CD4-positive, alpha-beta memory T cell (primary cell): ENCODE measurements at regions not wholly inside any gene's neighbourhood (a gene's known extent, or its start where the extent isn't known, plus 50 kb on each side); places are given as distances from the start of the nearest gene placed in this dataset.

Experiments used
- CTCF ChIA-PET: fragments of 350-600 bp; sonication (Branson Sonifier 250); formaldehyde crosslinking; loops from one replicate; lab custom pipeline; 2021; ENCODE audit warnings: inconsistent platforms; ENCODE audit not compliant: partially characterized antibody; lab: Charles Lee
- POLR2A ChIA-PET: fragments of 350-600 bp; sonication (Branson Sonifier 250); formaldehyde crosslinking; loops from one replicate; lab custom pipeline; 2021; ENCODE audit not compliant: partially characterized antibody; lab: Charles Lee
- DNase-seq, 5 donors: peaks; one replicate each; pipeline versions ENCODE4 v3.0.0 to v3.0.0-alpha.2; 2020 to 2022; ENCODE audit warnings: mixed read lengths in 1 of 5
- H3K27ac ChIP-seq: one replicate; pipeline ENCODE4 v1.7.0; 2013; ENCODE audit warnings: low read depth, low read length
- H3K27me3 ChIP-seq: 2 replicates; pipeline ENCODE4 v1.7.0; 2013; ENCODE audit warnings: mild to moderate bottlenecking, low read length, moderate library complexity; ENCODE audit not compliant: insufficient read depth
- H3K36me3 ChIP-seq: 2 replicates; pipeline ENCODE4 v1.7.0; 2013; ENCODE audit warnings: mild to moderate bottlenecking, low read length, moderate library complexity; ENCODE audit not compliant: insufficient read depth
- H3K4me1 ChIP-seq: 2 replicates; pipeline ENCODE4 v1.7.0; 2013; ENCODE audit warnings: mild to moderate bottlenecking, low read length, moderate library complexity; ENCODE audit not compliant: insufficient read depth
- H3K4me3 ChIP-seq, 2 donors: one replicate each; pipeline ENCODE4 v1.7.0; 2013; ENCODE audit warnings: low read length in 2 of 2, mild to moderate bottlenecking in 1 of 2
- H3K9me3 ChIP-seq, 2 donors: one replicate each; pipeline ENCODE4 v1.7.0; 2013; ENCODE audit warnings: low read length in 2 of 2, control low read depth in 1 of 2; ENCODE audit not compliant: control insufficient read depth in 1 of 2
- H3K27ac Mint-ChIP-seq, 7 donors: one replicate each; pipeline ENCODE4 v1.8.0; 2020 to 2021; ENCODE audit warnings: mixed read lengths in 7 of 7, mild to moderate bottlenecking in 6 of 7, inconsistent platforms in 3 of 7, moderate library complexity in 3 of 7
- H3K27me3 Mint-ChIP-seq, 2 donors: one replicate each; pipeline ENCODE4 v1.8.0; 2020 to 2021; ENCODE audit warnings: mixed read lengths in 2 of 2
- H3K36me3 Mint-ChIP-seq, 2 donors: one replicate each; pipeline ENCODE4 v1.8.0; 2020 to 2021; ENCODE audit warnings: mixed read lengths in 2 of 2, inconsistent platforms in 1 of 2, mild to moderate bottlenecking in 1 of 2
- H3K4me1 Mint-ChIP-seq, 4 donors: one replicate each; pipeline ENCODE4 v1.8.0; 2020 to 2021; ENCODE audit warnings: mixed read lengths in 4 of 4, mild to moderate bottlenecking in 1 of 4
- H3K4me3 Mint-ChIP-seq, 8 donors: one replicate each; pipeline ENCODE4 v1.8.0; 2020 to 2021; ENCODE audit warnings: mixed read lengths in 8 of 8, mild to moderate bottlenecking in 7 of 8, moderate library complexity in 6 of 8, inconsistent platforms in 3 of 8
- H3K9me3 Mint-ChIP-seq, 8 donors: one replicate each; pipeline ENCODE4 v1.8.0; 2020 to 2021; ENCODE audit warnings: mixed read lengths in 8 of 8, mild to moderate bottlenecking in 5 of 8, inconsistent platforms in 3 of 8, moderate library complexity in 1 of 8
- intact Hi-C: fragments of 100-400 bp; cut with micrococcal nuclease; formaldehyde crosslinking; loops from one replicate; pipeline ENCODE4 v1.15.1; 2023

GRCh38 chr9:2418619-2419018 is 203.0 kb upstream of the VLDLR start:
- POLR2A ChIA-PET: no interaction called here
- no peaks in the 10 kb centered on the region for H3K9me3 ChIP-seq
- no peak for DNase-seq
- Mint-ChIP-seq H3K9me3 (peaks cover 0 to 2% (median 0%) of the 10 kb centered on the region in 8 donors), H3K27me3 (peaks cover 4% of the 10 kb centered on the region in 2 donors), H3K27ac (no peak overlapping the region), H3K4me1 (no peaks in the 10 kb centered on the region), H3K36me3 (no peaks in the 10 kb centered on the region), H3K4me3 (no peak overlapping the region)
- H3K4me1 ChIP-seq: no peaks in the 10 kb centered on the region
- H3K36me3 ChIP-seq: no peaks in the 10 kb centered on the region
- H3K4me3 ChIP-seq: no peak overlapping the region
- H3K27ac ChIP-seq: no peak overlapping the region
- intact Hi-C loops: no loop called here
- CTCF ChIA-PET: no interaction called here
- no peaks in the 10 kb centered on the region for H3K27me3 ChIP-seq

DNA sequence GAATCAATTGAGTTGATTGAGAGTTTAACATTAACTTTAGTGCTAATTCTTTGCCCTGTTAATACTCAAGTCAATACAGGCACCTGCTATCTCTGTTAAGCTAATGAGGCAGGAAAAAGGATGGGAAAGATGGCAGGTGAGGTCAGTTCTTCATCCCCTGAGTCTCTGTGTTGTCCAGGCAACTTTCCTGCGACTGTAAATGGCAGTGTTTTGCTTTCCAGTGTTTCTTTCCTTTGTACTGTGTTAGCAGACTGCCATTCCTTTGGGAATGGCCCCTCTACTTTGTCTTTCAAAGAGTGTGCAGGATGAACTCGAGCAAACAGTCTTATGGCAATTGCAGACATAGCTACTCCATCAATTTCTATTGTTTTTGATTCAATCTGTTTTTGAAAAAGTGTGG is 202.2 kb upstream of the VLDLR start:
- intact Hi-C loops: no loop called here
- H3K9me3 Mint-ChIP-seq: peaks cover 0 to 2% (median 0%) of the 10 kb centered on the region in 8 donors
- DNase-seq: no peak
- H3K4me1 ChIP-seq: no peaks in the 10 kb centered on the region
- H3K36me3 ChIP-seq: no peaks in the 10 kb centered on the region
- ChIA-PET POLR2A (no interaction called here), CTCF (no interaction called here)
- H3K27me3 Mint-ChIP-seq: peaks cover 4% of the 10 kb centered on the region in 2 donors
- H3K36me3 Mint-ChIP-seq: no peaks in the 10 kb centered on the region
- H3K4me3 Mint-ChIP-seq: no peak overlapping the region
- no peak overlapping the region for H3K27ac Mint-ChIP-seq
- no peak overlapping the region for H3K27ac ChIP-seq
- H3K4me1 Mint-ChIP-seq: no peaks in the 10 kb centered on the region
- H3K4me3 ChIP-seq: no peak overlapping the region
- no peaks in the 10 kb centered on the region for H3K27me3 ChIP-seq
- H3K9me3 ChIP-seq: no peaks in the 10 kb centered on the region

DNA sequence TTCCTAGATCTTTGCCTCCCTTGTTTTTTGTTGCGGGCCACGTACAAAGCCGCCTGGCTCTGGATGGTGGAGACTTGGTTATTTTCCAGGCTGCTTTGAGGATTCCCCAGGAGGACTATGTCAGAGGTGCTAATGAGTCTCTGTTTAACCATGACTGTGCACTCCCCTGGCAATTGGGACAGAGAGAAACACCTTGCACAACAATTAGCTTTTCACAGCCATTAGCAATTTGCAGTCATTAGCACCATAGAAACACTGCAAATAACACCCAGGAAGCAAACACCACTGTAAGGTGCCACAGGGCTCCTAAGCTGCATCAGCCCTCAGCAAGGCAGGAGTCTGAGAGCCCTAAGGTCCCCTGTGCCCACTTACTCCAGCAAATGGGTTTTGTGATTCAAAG is 201.0 kb upstream of the VLDLR start:
- ChIA-PET POLR2A (no interaction called here), CTCF (no interaction called here)
- no peaks in the 10 kb centered on the region for H3K4me1 Mint-ChIP-seq
- Histone ChIP-seq H3K27ac (no peak overlapping the region), H3K36me3 (no peaks in the 10 kb centered on the region), H3K27me3 (no peaks in the 10 kb centered on the region), H3K4me1 (no peaks in the 10 kb centered on the region), H3K4me3 (no peak overlapping the region), H3K9me3 (no peaks in the 10 kb centered on the region)
- intact Hi-C loops: no loop called here
- H3K27me3 Mint-ChIP-seq: peaks cover 4% of the 10 kb centered on the region in 2 donors
- H3K9me3 Mint-ChIP-seq: peaks cover 0 to 2% (median 0%) of the 10 kb centered on the region in 8 donors
- DNase-seq: no peak
- H3K27ac Mint-ChIP-seq: no peak overlapping the region
- H3K4me3 Mint-ChIP-seq: no peak overlapping the region
- no peaks in the 10 kb centered on the region for H3K36me3 Mint-ChIP-seq

DNA sequence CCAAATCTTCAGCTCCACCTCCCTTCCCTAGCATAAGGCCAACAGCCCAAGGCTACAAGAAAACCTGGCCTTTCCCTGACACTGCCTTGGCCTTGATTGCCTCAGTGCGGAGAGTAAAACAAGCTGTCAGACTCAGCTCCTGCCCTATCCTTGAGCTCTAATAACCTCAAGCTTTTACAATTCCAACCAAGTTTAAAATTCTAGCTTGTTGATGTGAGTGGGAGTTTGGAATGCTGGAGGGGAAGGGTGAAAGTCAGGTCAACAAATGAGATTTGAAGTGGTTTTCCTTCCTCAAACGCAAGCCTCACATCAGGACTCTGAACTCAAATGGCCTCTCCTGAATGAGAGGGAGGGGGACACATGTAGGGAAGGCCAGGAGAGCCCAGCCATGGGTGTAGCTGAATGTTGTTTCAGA is 197.0 kb upstream of the VLDLR start:
- peaks cover 0 to 2% (median 0%) of the 10 kb centered on the region in 8 donors for H3K9me3 Mint-ChIP-seq
- Histone ChIP-seq H3K27me3 (no peaks in the 10 kb centered on the region), H3K4me3 (no peak overlapping the region), H3K4me1 (no peaks in the 10 kb centered on the region), H3K27ac (no peak overlapping the region), H3K36me3 (no peaks in the 10 kb centered on the region), H3K9me3 (no peaks in the 10 kb centered on the region)
- intact Hi-C loops: no loop called here
- H3K27ac Mint-ChIP-seq: no peak overlapping the region
- DNase-seq: no peak
- H3K36me3 Mint-ChIP-seq: no peaks in the 10 kb centered on the region
- H3K27me3 Mint-ChIP-seq: peaks cover 0 to 4% of the 10 kb centered on the region in 2 donors
- ChIA-PET CTCF (no interaction called here), POLR2A (no interaction called here)
- no peak overlapping the region for H3K4me3 Mint-ChIP-seq
- H3K4me1 Mint-ChIP-seq: no peaks in the 10 kb centered on the region

DNA sequence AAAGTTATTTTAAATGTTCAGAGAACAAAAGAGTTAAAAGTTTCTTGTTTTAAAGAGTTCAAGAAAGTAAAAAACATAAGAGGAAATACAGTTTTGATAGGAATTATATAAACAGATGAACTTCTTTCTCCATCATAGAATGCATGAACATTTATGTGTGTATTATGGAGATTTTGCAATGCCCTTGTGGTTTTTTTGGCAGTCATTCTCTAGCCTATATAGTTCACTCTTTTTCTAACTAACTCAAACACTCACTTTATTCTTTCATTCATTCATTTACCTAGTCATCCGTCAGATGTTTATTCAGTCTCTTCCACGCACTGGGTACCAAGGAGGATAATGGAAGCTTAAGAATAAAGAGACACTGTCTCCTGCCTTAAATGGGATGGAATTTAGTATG is 195.9 kb upstream of the VLDLR start:
- no peak overlapping the region for H3K27ac Mint-ChIP-seq
- intact Hi-C loops: no loop called here
- H3K36me3 Mint-ChIP-seq: no peaks in the 10 kb centered on the region
- Histone ChIP-seq H3K27ac (no peak overlapping the region), H3K9me3 (no peaks in the 10 kb centered on the region), H3K27me3 (no peaks in the 10 kb centered on the region), H3K4me1 (no peaks in the 10 kb centered on the region), H3K4me3 (no peak overlapping the region), H3K36me3 (no peaks in the 10 kb centered on the region)
- CTCF ChIA-PET: no interaction called here
- POLR2A ChIA-PET: no interaction called here
- peaks cover 0 to 1% of the 10 kb centered on the region in 2 donors for H3K27me3 Mint-ChIP-seq
- no peaks in the 10 kb centered on the region for H3K4me1 Mint-ChIP-seq
- no peak for DNase-seq
- peaks cover 0 to 2% (median 0%) of the 10 kb centered on the region in 8 donors for H3K9me3 Mint-ChIP-seq
- H3K4me3 Mint-ChIP-seq: no peak overlapping the region

GRCh38 chr9:2427120-2427891 is 194.3 kb upstream of the VLDLR start:
- Histone ChIP-seq H3K4me1 (no peaks in the 10 kb centered on the region), H3K36me3 (no peaks in the 10 kb centered on the region), H3K27me3 (no peaks in the 10 kb centered on the region), H3K4me3 (no peak overlapping the region), H3K9me3 (no peaks in the 10 kb centered on the region), H3K27ac (no peak overlapping the region)
- ChIA-PET CTCF (no interaction called here), POLR2A (no interaction called here)
- no peak for DNase-seq
- no peaks in the 10 kb centered on the region for H3K36me3 Mint-ChIP-seq
- no peak overlapping the region for H3K4me3 Mint-ChIP-seq
- intact Hi-C loops: no loop called here
- H3K9me3 Mint-ChIP-seq: peaks cover 0 to 4% (median 0%) of the 10 kb centered on the region in 8 donors
- H3K27me3 Mint-ChIP-seq: no peaks in the 10 kb centered on the region
- H3K4me1 Mint-ChIP-seq: no peaks in the 10 kb centered on the region
- no peak overlapping the region for H3K27ac Mint-ChIP-seq

DNA sequence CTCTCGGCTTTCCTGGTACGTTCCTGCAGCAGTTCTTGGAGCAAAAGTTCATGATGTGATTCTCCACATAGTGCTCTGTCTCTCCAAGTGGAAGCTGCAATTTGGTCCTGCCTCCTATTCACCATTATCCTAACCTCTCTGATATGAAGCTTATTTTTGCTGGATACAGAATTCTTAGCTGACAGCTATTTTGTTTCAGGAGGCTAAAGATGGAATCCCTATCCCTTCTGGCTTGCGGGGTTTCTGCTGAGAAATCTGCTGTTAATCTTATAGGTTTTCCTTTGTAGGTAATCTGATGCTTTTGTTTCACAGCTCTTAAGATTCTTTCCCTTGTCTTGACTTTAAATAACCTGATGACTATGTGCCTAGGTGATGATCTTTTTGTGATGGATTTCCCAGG is 181.6 kb upstream of the VLDLR start:
- H3K27me3 ChIP-seq: no peaks in the 10 kb centered on the region
- no peak for DNase-seq
- no peak overlapping the region for H3K27ac ChIP-seq
- no peaks in the 10 kb centered on the region for H3K9me3 ChIP-seq
- H3K4me1 ChIP-seq: no peaks in the 10 kb centered on the region
- intact Hi-C loops: no loop called here
- H3K4me3 ChIP-seq: no peak overlapping the region
- H3K27ac Mint-ChIP-seq: no peak overlapping the region
- H3K4me1 Mint-ChIP-seq: no peaks in the 10 kb centered on the region
- peaks cover 4 to 46% (median 38%) of the 10 kb centered on the region in 8 donors for H3K9me3 Mint-ChIP-seq
- POLR2A ChIA-PET: no interaction called here
- no peaks in the 10 kb centered on the region for H3K36me3 ChIP-seq
- CTCF ChIA-PET: no interaction called here
- H3K4me3 Mint-ChIP-seq: no peak overlapping the region
- H3K36me3 Mint-ChIP-seq: no peaks in the 10 kb centered on the region
- peaks cover 6 to 11% of the 10 kb centered on the region in 2 donors for H3K27me3 Mint-ChIP-seq
